ENCODE measurements at regions not wholly inside any gene's neighbourhood (a gene's known extent, or its start where the extent isn't known, plus 50 kb on each side); places are given as distances from the start of the nearest gene placed in this dataset.

DNA sequence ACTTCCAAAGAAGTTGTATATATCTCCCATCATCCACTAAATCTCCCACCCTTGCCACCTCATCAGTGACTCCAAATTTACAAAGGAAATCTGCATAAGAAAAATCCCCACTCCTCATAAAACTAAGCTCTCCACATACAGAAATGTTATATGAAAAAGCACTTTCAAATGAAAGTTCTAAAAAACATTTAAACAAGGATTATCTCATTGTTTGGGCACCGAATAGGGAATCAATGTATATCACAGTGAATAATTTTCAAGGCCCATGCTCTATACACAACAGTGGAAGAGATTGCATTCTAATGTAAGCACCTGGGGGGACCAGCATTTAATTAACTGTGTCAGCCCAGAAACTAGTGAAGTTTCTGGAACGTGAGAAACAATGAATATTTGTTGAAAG lies 70.1 kb downstream of the OSR1 start:
- Histone ChIP-seq H3K4me1 (peaks cover 4% of the 10 kb centered on the region), H3K27me3 (no peaks in the 10 kb centered on the region), H3K9me3 (no peaks in the 10 kb centered on the region), H3K4me3 (no peak overlapping the region), H3K27ac (no peak overlapping the region), H3K36me3 (no peaks in the 10 kb centered on the region)
- DNase-seq = no peak
- TF ChIP-seq, protein P1, sequence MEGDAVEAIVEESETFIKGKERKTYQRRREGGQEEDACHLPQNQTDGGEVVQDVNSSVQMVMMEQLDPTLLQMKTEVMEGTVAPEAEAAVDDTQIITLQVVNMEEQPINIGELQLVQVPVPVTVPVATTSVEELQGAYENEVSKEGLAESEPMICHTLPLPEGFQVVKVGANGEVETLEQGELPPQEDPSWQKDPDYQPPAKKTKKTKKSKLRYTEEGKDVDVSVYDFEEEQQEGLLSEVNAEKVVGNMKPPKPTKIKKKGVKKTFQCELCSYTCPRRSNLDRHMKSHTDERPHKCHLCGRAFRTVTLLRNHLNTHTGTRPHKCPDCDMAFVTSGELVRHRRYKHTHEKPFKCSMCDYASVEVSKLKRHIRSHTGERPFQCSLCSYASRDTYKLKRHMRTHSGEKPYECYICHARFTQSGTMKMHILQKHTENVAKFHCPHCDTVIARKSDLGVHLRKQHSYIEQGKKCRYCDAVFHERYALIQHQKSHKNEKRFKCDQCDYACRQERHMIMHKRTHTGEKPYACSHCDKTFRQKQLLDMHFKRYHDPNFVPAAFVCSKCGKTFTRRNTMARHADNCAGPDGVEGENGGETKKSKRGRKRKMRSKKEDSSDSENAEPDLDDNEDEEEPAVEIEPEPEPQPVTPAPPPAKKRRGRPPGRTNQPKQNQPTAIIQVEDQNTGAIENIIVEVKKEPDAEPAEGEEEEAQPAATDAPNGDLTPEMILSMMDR (IDR thresholded peaks at IDR 0.05) = no peak
- intact Hi-C loops (cut with DNase I) = no loop called here
- no peak for ATAC-seq

DNA sequence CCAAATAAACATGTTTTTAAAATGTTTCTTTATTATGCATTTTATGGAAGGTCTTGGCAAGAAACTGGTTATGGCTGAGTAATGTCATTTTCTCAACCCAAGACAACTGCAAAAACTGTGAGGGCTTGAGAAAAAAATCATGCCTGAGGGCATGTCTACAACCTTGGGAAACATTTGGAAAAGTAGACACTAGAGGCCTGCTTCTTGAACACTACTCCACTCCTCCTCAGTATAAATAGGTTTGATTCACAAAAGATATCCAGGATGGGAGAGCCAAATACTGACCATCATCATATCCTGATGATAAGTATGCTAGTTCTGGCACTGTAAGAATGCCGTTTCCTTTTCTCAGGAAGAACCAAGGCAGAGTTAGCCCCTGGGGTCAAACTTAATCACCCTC lies 71.1 kb downstream of the OSR1 start:
- H3K27me3 ChIP-seq = no peaks in the 10 kb centered on the region
- no peak overlapping the region for H3K27ac ChIP-seq
- H3K4me1 ChIP-seq = peaks cover 4% of the 10 kb centered on the region
- TF ChIP-seq, protein P1 (IDR thresholded peaks at IDR 0.05) = no peak
- H3K36me3 ChIP-seq = no peaks in the 10 kb centered on the region
- DNase-seq (no peak), ATAC-seq (no peak)
- no peak overlapping the region for H3K4me3 ChIP-seq
- no peaks in the 10 kb centered on the region for H3K9me3 ChIP-seq
- intact Hi-C loops (cut with DNase I) = no loop called here

GRCh38 chr2:19282305-19282704 lies 76.1 kb downstream of the OSR1 start:
- intact Hi-C loops (cut with DNase I) = no loop called here
- no peak overlapping the region for H3K27ac ChIP-seq
- DNase-seq (no peak), ATAC-seq (no peak)
- H3K4me1 ChIP-seq = no peaks in the 10 kb centered on the region
- H3K9me3 ChIP-seq = no peaks in the 10 kb centered on the region
- no peak overlapping the region for H3K4me3 ChIP-seq
- no peaks in the 10 kb centered on the region for H3K36me3 ChIP-seq
- H3K27me3 ChIP-seq = no peaks in the 10 kb centered on the region
- TF ChIP-seq, protein P1 (IDR thresholded peaks at IDR 0.05) = no peak

DNA sequence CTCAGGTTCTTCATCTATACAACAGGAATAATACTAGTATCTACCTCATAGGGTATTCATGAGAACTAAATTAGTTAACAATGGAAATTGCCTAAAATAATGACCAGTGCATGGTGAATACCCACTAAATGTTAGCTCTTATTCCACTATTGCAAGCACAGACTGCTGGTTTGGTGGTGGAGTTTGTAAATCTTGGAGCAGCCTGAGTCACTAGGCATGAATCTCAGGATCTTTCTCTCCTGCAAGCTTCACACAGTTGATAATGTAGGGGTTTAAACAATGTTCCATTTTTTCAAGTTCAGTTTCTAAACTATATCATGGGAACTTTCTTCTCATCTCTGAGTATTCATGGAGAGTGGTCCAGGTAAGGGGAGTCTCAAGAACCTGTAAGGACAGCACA lies 84.0 kb downstream of the OSR1 start:
- TF ChIP-seq, protein P1 (IDR thresholded peaks at IDR 0.05) = no peak
- ATAC-seq = no peak
- intact Hi-C loops (cut with DNase I) = no loop called here

GRCh38 chr2:19272941-19273470 lies 85.4 kb downstream of the OSR1 start:
- DNase-seq (no peak), ATAC-seq (no peak)
- Histone ChIP-seq H3K4me3 (no peak overlapping the region), H3K9me3 (no peaks in the 10 kb centered on the region), H3K4me1 (no peaks in the 10 kb centered on the region), H3K36me3 (no peaks in the 10 kb centered on the region), H3K27me3 (no peaks in the 10 kb centered on the region), H3K27ac (no peak overlapping the region)
- TF ChIP-seq, protein P1 (IDR thresholded peaks at IDR 0.05) = no peak
- intact Hi-C loops (cut with DNase I) = no loop called here

More for the DNA sequence above, 84.0 kb downstream of the OSR1 start:
- no peaks in the 10 kb centered on the region for H3K9me3 ChIP-seq
- no peak for DNase-seq
- no peaks in the 10 kb centered on the region for H3K36me3 ChIP-seq
- H3K4me1 ChIP-seq = no peaks in the 10 kb centered on the region
- no peak overlapping the region for H3K27ac ChIP-seq
- no peaks in the 10 kb centered on the region for H3K27me3 ChIP-seq
- H3K4me3 ChIP-seq = no peak overlapping the region

DNA sequence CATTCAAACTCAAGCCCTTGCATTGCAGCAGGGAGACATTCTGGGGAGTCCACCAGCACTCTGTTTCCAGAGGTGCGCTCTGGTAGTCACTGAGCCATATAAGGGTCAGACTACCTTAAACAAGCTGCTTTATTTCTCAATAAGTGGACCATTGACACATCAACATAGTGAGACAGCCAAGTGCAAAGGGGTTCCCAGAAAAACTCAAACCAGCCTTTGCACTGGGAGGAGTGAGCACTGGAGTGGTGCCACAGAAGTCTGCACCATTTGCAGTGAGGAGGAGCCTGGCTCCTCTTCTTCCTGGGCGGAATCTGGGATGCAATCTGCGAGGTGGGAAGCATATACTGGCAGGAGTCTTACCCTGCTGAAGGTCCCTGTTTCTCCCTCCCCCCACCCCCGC lies 86.4 kb downstream of the OSR1 start:
- Histone ChIP-seq H3K9me3 (no peaks in the 10 kb centered on the region), H3K27me3 (no peaks in the 10 kb centered on the region), H3K36me3 (no peaks in the 10 kb centered on the region), H3K27ac (no peak overlapping the region), H3K4me1 (no peaks in the 10 kb centered on the region), H3K4me3 (no peak overlapping the region)
- TF ChIP-seq, protein P1 (IDR thresholded peaks at IDR 0.05) = no peak
- ATAC-seq (no peak), DNase-seq (no peak)
- intact Hi-C loops (cut with DNase I) = no loop called here

All from upper lobe of right lung (tissue), 1 donor.